ENCODE measurements at regions not wholly inside any gene's neighbourhood (a gene's known extent, or its start where the extent isn't known, plus 50 kb on each side); places are given as distances from the start of the nearest gene placed in this dataset.
A peak's percentile ranks its signal among the peaks of the same experiment; 100 is the strongest.

DNA sequence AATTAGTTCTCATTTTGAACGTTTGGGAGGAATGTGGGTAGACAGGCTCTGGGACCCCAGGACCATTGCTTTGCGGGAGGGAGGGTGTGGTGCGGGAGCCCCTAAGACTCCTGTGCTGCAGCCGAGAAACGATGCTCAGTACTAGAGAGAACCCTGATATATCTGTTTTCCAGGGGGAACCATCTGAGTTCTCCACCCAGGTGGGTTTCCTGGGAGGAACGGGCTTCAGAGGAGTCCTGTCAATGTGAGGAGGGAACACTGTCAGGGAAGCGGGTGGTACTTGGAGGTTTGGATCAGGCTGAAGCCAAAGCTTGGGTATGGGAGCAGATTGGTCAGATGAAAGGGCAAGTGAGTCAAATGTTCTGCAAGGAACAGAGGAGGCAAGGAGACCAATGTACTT is 358.0 kb downstream of the FGF9 start:
- ATAC-seq (no peak), DNase-seq (no peak)
- intact Hi-C loops (cut with micrococcal nuclease): no loop called here

DNA sequence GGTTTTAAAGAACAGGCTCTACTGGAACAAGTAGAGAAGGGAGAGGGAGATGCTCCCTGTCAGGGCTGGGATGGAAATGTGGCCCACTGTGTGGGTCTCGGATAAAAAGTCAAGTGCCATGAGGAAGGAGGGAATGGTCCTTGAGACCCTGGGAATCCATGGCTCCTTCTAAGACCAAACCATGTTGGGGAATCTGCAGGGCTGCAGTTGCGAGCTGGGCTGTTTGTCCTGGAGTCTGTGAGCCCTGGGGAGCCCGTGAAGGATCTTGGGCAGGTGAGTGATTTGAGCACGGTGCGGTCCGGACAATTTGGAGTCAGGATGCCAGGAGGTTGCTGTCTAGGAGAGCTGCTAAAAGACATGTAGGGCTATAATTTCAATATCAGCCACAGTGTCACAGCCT is 359.4 kb downstream of the FGF9 start:
- intact Hi-C loops (cut with micrococcal nuclease): no loop called here
- no peak for DNase-seq
- ATAC-seq: no peak

DNA sequence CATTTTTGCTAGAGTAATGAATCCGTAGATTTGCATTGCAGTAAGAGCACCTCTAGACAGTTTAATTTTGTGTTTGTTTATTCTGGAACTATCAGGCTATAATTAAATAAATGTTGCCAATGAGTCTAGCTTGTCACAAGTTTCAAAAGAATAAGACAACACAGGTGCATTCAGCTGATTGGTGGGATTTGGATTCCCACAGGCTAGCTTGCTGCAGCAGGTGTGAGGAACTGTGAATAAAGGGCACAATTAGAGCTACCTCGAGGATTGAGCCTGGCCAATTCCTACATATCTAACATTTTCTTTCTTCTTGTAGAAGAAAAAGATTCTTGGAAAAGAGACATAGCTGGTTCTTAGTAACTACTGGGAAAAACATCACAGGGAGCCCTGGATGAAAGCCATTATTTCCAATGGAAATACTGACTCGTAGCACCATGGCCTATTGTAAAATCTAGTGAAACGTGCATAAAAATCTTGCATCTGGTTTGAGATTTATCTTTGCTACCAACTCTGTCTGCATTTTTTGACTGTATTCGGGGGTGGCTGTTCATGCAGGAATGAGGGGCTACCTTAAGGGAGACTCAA is 360.9 kb downstream of the FGF9 start:
- intact Hi-C loops (cut with micrococcal nuclease): no loop called here
- no peak for DNase-seq
- ATAC-seq: no peak

DNA sequence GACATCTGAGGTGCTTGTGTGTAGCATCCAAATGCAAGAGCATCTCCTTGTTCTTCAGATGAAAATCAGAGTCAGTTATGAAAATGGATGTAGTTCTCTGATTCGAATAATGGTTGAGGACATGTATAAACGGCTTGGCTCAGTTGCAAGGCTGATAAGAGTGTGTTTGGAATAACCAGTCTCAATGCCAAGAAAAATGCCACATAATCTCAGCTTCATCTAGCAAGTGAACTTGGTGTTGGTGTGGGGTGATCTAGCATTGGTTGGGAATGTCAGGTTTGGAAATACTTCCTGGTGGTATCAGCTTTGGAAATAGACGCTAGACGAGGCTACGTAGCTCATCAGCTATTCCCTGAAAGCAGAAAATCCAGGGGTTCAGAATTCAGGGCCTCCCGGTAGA is 362.0 kb downstream of the FGF9 start:
- ATAC-seq: no peak
- DNase-seq: no peak
- intact Hi-C loops (cut with micrococcal nuclease): no loop called here

DNA sequence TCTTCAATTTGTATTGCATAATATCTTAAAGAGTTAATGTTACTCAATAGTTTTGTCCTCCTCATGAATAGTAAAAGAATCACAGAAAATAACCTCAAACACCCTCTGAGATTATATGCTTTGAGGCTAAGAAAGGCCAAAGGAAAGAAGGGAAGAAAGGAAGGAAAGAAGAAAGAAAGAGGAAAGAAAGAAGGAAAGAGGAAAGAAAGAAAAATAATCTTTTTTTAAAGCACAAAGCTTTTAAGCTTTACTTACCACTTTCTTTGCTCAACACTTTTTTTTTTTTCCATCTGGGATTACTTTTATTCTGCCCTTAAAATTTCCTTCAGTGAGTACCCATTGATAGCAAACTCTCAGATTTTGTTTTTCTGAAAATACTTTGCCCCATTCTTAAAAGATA is 369.1 kb downstream of the FGF9 start:
- no peak for DNase-seq
- intact Hi-C loops (cut with micrococcal nuclease): no loop called here
- ATAC-seq: no peak

GRCh38 chr13:22040810-22041364 is 370.0 kb downstream of the FGF9 start:
- peak; percentile 62 for ATAC-seq
- DNase-seq: no peak
- intact Hi-C loops (cut with micrococcal nuclease): no loop called here

GRCh38 chr13:22041741-22042140 is 370.9 kb downstream of the FGF9 start:
- DNase-seq: no peak
- intact Hi-C loops (cut with micrococcal nuclease): no loop called here

GRCh38 chr13:22047082-22047784 is 376.4 kb downstream of the FGF9 start:
- no peak for ATAC-seq
- DNase-seq: no peak
- intact Hi-C loops (cut with micrococcal nuclease): no loop called here

More at GRCh38 chr13:22041741-22042140, 370.9 kb downstream of the FGF9 start:
- no peak for ATAC-seq

GRCh38 chr13:22047785-22048104 is 376.9 kb downstream of the FGF9 start:
- intact Hi-C loops (cut with micrococcal nuclease): no loop called here
- no peak for ATAC-seq
- no peak for DNase-seq

DNA sequence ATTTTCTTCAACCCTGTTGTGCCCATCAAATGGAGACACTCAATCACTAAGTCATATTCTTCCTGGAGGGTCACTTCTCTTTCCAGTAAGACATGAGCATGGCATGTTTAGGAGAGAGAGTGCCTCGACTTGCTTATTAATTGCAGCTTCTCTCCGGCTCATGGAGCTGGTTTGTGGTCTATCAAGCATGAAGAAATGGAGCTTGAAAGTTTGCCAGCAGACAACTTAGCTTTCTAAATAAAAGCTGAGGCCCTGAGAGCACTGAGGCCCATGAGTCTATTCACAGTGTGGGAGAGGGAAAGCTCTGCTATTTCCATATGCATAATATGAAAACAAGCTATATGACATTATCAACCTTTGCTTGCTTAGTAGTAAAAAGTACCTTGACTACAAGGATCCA is 378.5 kb downstream of the FGF9 start:
- no peak for ATAC-seq
- intact Hi-C loops (cut with micrococcal nuclease): no loop called here
- DNase-seq: no peak

- no peak for ATAC-seq
- intact Hi-C loops (cut with micrococcal nuclease): no loop called here
- no peak for DNase-seq
Measured at GRCh38 chr13:22050951-22051563, 380.2 kb downstream of the FGF9 start.

- intact Hi-C loops (cut with micrococcal nuclease): no loop called here
- DNase-seq: no peak
- ATAC-seq: no peak
Measured at GRCh38 chr13:22053053-22053452, 382.2 kb downstream of the FGF9 start.

GRCh38 chr13:22055259-22055658 is 384.4 kb downstream of the FGF9 start:
- intact Hi-C loops (cut with micrococcal nuclease): no loop called here
- ATAC-seq (no peak), DNase-seq (no peak)

DNA sequence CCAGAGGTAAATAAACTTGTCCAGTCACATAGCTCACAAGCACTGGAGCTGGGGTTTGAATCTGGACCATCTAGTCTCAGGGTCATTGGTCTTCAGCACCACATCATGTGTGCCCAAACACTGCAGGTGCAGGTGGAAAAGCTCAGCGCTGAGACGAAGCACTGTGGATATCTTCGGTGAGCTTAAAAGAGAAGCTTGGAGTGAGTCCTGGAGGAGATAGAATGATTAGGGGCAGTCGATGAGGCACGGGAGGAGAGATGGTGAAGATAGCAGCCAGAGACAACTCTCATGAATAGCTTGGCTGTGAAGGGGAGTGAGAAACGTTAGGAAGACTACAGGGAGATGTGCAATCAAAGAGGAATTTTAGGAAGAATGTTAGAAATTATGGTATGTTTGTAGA is 389.3 kb downstream of the FGF9 start:
- DNase-seq: no peak
- ATAC-seq: no peak
- intact Hi-C loops (cut with micrococcal nuclease): no loop called here

- DNase-seq: no peak
- intact Hi-C loops (cut with micrococcal nuclease): no loop called here
- no peak for ATAC-seq
Measured at GRCh38 chr13:22061371-22061805, 390.5 kb downstream of the FGF9 start.

DNA sequence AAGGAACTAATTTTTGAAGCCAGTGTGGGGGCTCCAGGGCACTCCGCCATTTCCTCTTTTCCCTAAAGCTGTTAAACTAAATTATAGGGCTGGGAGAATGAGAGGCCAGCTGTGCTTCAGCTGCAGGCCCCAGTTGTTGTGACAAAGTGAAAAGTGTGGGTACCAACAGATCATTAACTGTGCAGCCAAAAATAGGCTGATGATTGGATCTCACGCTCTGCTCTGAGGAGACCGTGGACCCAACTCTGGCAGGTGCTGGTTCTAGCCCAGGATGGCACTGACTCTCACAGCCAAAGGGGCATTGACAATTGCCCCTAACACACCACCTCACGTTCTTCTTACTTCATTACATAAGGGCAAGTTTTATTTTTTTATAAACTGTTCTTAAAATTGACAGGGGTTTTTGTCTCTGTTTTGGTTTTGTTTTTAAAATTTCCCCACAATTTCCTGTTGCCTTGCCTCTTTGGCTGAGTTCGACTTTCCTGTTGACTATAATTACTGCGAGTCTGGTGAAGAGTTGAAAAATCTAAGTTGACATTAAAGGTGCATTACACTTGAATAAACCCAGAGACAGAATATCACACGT is 391.0 kb downstream of the FGF9 start:
- DNase-seq: no peak
- ATAC-seq: no peak
- intact Hi-C loops (cut with micrococcal nuclease): no loop called here

DNA sequence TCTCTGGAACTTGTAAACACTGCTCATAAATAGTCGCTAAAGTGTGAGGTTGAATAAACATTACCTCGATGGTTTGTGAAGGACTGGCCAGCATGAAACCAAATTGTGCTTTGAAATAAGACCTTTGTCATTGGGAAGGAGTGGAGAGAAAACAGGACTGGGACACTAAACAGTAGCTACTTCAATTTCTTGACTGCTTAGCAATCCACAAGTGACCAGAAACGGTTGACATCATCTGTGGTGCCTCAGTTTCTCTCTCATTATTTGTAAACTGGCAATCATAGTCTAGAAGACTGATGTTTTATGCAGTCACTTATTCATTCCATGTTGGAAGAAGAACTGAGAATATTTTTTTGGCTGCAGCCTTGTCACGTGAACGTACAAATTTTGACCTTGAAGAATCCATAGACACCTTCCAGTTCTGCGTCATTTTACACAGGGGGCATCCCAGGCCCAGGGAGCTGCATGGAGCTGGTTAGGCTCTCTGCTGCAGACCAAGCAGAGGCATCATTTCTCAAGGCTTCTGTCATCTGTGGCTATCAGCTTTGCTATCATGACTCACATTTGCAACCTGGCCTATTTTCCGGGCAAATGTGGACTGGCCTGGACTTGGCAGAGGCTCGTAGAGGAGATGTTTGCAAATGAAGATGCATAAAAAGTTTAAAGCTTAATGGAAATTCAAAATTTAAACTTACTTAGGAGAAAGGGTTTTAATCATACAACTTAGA is 391.8 kb downstream of the FGF9 start:
- DNase-seq (no peak), ATAC-seq (no peak)
- intact Hi-C loops (cut with micrococcal nuclease): no loop called here

- intact Hi-C loops (cut with micrococcal nuclease): no loop called here
- DNase-seq (no peak), ATAC-seq (no peak)
Measured at GRCh38 chr13:22063416-22064124, 392.7 kb downstream of the FGF9 start.

Data from left ventricle myocardium superior (tissue), 1 donor.